ENCODE measurements at regions not wholly inside any gene's neighbourhood (a gene's known extent, or its start where the extent isn't known, plus 50 kb on each side); places are given as distances from the start of the nearest gene placed in this dataset.
"Not testable (repeated sequence)": the region's sequence is repeated elsewhere in the genome, so short reads cannot be mapped to it uniquely, and the experiment has no call there.

GRCh38 chr7:112957901-112958300 lies 128.7 kb downstream of the GPR85 start:
- no peak overlapping the region for H4K5ac ChIP-seq (ENCODE audit: insufficient read length, low read depth, low read length)
- H3K4me2 ChIP-seq (ENCODE audit: insufficient read depth, insufficient read length, low read length) = no peak overlapping the region
- Mint-ChIP-seq H3K27me3 (ENCODE audit: low read depth) (no peaks in the 10 kb centered on the region; the same call in none of the 2 replicates), H3K27ac (no peak overlapping the region), H3K4me3 (no peak overlapping the region), H3K4me1 (no peaks in the 10 kb centered on the region), H3K9me3 (no peaks in the 10 kb centered on the region), H3K36me3 (ENCODE audit: insufficient read depth in 1 of 3, low read depth in 3 of 3) (no peaks in the 10 kb centered on the region)
- H2BK120ac ChIP-seq (ENCODE audit: low read depth, low read length, poor library complexity, severe bottlenecking) = no peak overlapping the region
- no peak overlapping the region for H3K4ac ChIP-seq (ENCODE audit: low read depth, low read length)
- no peak overlapping the region for H2AFZ ChIP-seq (ENCODE audit: low read length)
- no peaks in the 10 kb centered on the region for H3K4me1 ChIP-seq (ENCODE audit: insufficient read depth, low read length)
- H3K23ac ChIP-seq (ENCODE audit: insufficient read length, low read depth, low read length) = no peak overlapping the region
- no peak overlapping the region for H3T11ph ChIP-seq (ENCODE audit: low read length)
- no peak overlapping the region for H3K56ac ChIP-seq (ENCODE audit: insufficient read length, low read depth, low read length)
- no peak overlapping the region for H3K14ac ChIP-seq (ENCODE audit: insufficient read depth, low read length)
- no peaks in the 10 kb centered on the region for H3K79me2 ChIP-seq (ENCODE audit: insufficient read depth, low read length)
- no peak overlapping the region for H4K8ac ChIP-seq (replicated peaks; ENCODE audit: insufficient read length, low read depth, low read length)
- no peak for DNase-seq
- H3K23me2 ChIP-seq (ENCODE audit: insufficient read length, low read depth, low read length, poor library complexity, severe bottlenecking) = no peaks in the 10 kb centered on the region
- no peak overlapping the region for H2BK15ac ChIP-seq (ENCODE audit: low read depth, low read length)
- H2AK5ac ChIP-seq (ENCODE audit: insufficient read length, low read length) = no peak overlapping the region
- no peaks in the 10 kb centered on the region for H3K79me1 ChIP-seq (ENCODE audit: insufficient read depth, low read depth, low read length, poor library complexity, severe bottlenecking)
- H3K27ac ChIP-seq (ENCODE audit: insufficient read length, low read depth, low read length) = no peak overlapping the region
- no peak overlapping the region for H2BK20ac ChIP-seq (ENCODE audit: low read depth, low read length, poor library complexity, severe bottlenecking)
- TF ChIP-seq CTCF (conservative IDR thresholded peaks at IDR 0.05) = no peak
- no peak overlapping the region for H4K91ac ChIP-seq (ENCODE audit: insufficient read length, low read depth, low read length)
- H3K27me3 ChIP-seq (ENCODE audit: insufficient read depth, low read length) = no peaks in the 10 kb centered on the region
- H2BK5ac ChIP-seq (ENCODE audit: insufficient read length, low read length) = no peak overlapping the region
- no peak overlapping the region for H2BK12ac ChIP-seq (ENCODE audit: insufficient read length, low read depth, low read length)
- H3K18ac ChIP-seq (ENCODE audit: insufficient read length, low read depth, low read length) = no peak overlapping the region
- H3K9me3 ChIP-seq (ENCODE audit: control insufficient read depth, low read depth, low read length) = no peaks in the 10 kb centered on the region
- no peaks in the 10 kb centered on the region for H4K20me1 ChIP-seq (ENCODE audit: control insufficient read depth, insufficient read depth, insufficient read length)
- no peak overlapping the region for H3K9ac ChIP-seq (ENCODE audit: extremely low read depth, insufficient read length, low read length)

DNA sequence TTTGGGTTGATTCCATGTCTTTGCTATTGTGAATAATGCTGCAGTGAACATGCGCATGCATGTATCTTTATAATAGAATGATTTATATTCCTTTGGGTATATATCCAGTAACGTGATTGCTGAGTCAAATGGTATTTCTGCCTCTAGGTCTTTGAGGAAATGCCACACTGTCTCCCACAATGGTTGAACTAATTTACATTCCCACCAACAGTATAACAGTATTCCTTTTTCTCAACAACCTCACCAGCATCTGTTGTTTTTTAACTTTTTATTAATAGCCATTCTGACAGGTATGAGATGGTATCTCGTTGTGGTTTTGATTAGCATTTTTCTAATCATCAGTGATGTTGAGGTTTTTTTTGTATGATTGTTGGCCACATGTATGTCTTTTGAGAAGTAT lies 133.6 kb downstream of the GPR85 start:
- not testable (repeated sequence) for H3K27ac Mint-ChIP-seq; H2BK12ac ChIP-seq (ENCODE audit: insufficient read length, low read depth, low read length); H3K79me1 ChIP-seq (ENCODE audit: insufficient read depth, low read depth, low read length, poor library complexity, severe bottlenecking)

More for the DNA sequence above, 133.6 kb downstream of the GPR85 start:
- H4K20me1 ChIP-seq (ENCODE audit: control insufficient read depth, insufficient read depth, insufficient read length); H2BK5ac ChIP-seq (ENCODE audit: insufficient read length, low read length); H2BK120ac ChIP-seq (ENCODE audit: low read depth, low read length, poor library complexity, severe bottlenecking); H3K4ac ChIP-seq (ENCODE audit: low read depth, low read length); H3K56ac ChIP-seq (ENCODE audit: insufficient read length, low read depth, low read length); H3K9ac ChIP-seq (ENCODE audit: extremely low read depth, insufficient read length, low read length); H3K14ac ChIP-seq (ENCODE audit: insufficient read depth, low read length); H3K23ac ChIP-seq (ENCODE audit: insufficient read length, low read depth, low read length); H3K27me3 Mint-ChIP-seq (ENCODE audit: low read depth); DNase-seq; H3K27ac ChIP-seq (ENCODE audit: insufficient read length, low read depth, low read length); H3T11ph ChIP-seq (ENCODE audit: low read length); H3K4me2 ChIP-seq (ENCODE audit: insufficient read depth, insufficient read length, low read length); H3K4me1 ChIP-seq (ENCODE audit: insufficient read depth, low read length); H3K79me2 ChIP-seq (ENCODE audit: insufficient read depth, low read length); H3K36me3 Mint-ChIP-seq (ENCODE audit: insufficient read depth in 1 of 3, low read depth in 3 of 3); H2AK5ac ChIP-seq (ENCODE audit: insufficient read length, low read length); H3K27me3 ChIP-seq (ENCODE audit: insufficient read depth, low read length); H3K9me3 ChIP-seq (ENCODE audit: control insufficient read depth, low read depth, low read length); H2BK15ac ChIP-seq (ENCODE audit: low read depth, low read length); H2AFZ ChIP-seq (ENCODE audit: low read length); H4K91ac ChIP-seq (ENCODE audit: insufficient read length, low read depth, low read length); H3K23me2 ChIP-seq (ENCODE audit: insufficient read length, low read depth, low read length, poor library complexity, severe bottlenecking); H4K8ac ChIP-seq (replicated peaks; ENCODE audit: insufficient read length, low read depth, low read length); H4K5ac ChIP-seq (ENCODE audit: insufficient read length, low read depth, low read length); H3K4me3 Mint-ChIP-seq; H2BK20ac ChIP-seq (ENCODE audit: low read depth, low read length, poor library complexity, severe bottlenecking); H3K9me3 Mint-ChIP-seq; H3K18ac ChIP-seq (ENCODE audit: insufficient read length, low read depth, low read length); H3K4me1 Mint-ChIP-seq: not testable (repeated sequence)
- WGBS (ENCODE audit: extremely low coverage, insufficient read length, low lambda C conversion rate) = no CpG with 5 or more reads among the region's 3 CpGs
